Sigmoid colon (tissue), 4 donors: ENCODE measurements at regions not wholly inside any gene's neighbourhood (a gene's known extent, or its start where the extent isn't known, plus 50 kb on each side); places are given as distances from the start of the nearest gene placed in this dataset.

ENCODE experiments used
- POLR2A ChIP-seq, 2 donors: fragments of 450-650 bp; IDR thresholded peaks; one replicate each; pipeline ENCODE4 v1.6.1; 2016; ENCODE audit warnings: antibody characterized with exemption in 2 of 2, mild to moderate bottlenecking in 2 of 2, moderate library complexity in 2 of 2
- POLR2AphosphoS5 ChIP-seq, 4 donors: sonication (generic); formaldehyde crosslinking; IDR thresholded peaks; one replicate each; pipeline ENCODE4 v1.6.1; 2017; ENCODE audit warnings: antibody characterized with exemption in 4 of 4
- TF ChIP-seq, protein P1 (sequence below), 4 experiments: fragments of 450-650 bp in 3 of 4; fragments of 200-600 bp in 1 of 4; IDR thresholded peaks; one replicate each; pipeline ENCODE4 v1.5.1; 2016 to 2019; ENCODE audit warnings: antibody characterized with exemption in 4 of 4, mild to moderate bottlenecking in 3 of 4, moderate library complexity in 2 of 4

- TF ChIP-seq, protein P1, sequence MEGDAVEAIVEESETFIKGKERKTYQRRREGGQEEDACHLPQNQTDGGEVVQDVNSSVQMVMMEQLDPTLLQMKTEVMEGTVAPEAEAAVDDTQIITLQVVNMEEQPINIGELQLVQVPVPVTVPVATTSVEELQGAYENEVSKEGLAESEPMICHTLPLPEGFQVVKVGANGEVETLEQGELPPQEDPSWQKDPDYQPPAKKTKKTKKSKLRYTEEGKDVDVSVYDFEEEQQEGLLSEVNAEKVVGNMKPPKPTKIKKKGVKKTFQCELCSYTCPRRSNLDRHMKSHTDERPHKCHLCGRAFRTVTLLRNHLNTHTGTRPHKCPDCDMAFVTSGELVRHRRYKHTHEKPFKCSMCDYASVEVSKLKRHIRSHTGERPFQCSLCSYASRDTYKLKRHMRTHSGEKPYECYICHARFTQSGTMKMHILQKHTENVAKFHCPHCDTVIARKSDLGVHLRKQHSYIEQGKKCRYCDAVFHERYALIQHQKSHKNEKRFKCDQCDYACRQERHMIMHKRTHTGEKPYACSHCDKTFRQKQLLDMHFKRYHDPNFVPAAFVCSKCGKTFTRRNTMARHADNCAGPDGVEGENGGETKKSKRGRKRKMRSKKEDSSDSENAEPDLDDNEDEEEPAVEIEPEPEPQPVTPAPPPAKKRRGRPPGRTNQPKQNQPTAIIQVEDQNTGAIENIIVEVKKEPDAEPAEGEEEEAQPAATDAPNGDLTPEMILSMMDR (IDR thresholded peaks at IDR 0.05), result no peak
- TF ChIP-seq POLR2AphosphoS5 (IDR thresholded peaks at IDR 0.05) (no peak), POLR2A (IDR thresholded peaks at IDR 0.05) (no peak)
Observed at GRCh38 chr12:24278832-24279231, 329.4 kb upstream of the SOX5 start.
